ENCODE measurements at regions not wholly inside any gene's neighbourhood (a gene's known extent, or its start where the extent isn't known, plus 50 kb on each side); places are given as distances from the start of the nearest gene placed in this dataset.

DNA sequence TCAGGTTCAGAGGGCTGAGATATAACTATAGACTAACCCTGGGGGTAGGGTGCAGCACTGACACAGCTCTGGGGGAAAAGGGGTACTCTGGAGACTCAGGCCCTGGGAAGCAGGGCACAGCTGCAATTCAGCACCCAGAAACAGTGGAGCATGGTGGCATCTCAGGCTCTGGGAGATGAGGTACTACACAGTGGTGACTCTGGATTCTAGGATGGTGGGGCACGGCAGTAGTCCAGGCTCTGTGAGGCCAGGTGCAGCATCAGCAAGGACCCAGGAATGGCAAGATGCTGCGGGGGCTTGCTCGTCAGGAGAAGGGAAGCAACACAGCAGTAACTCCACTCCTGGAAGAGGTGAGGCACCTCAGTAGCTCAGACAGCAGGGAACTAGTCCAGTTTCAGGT lies 271.5 kb upstream of the MOCS1 start:
- TF ChIP-seq ELF4 (IDR thresholded peaks at IDR 0.05) = no peak
- TF ChIP-seq NFRKB (IDR thresholded peaks at IDR 0.05) = no peak
- no peak for TF ChIP-seq SP1 (IDR thresholded peaks at IDR 0.05)
- TF ChIP-seq LEF1 (IDR thresholded peaks at IDR 0.05; ENCODE audit: borderline replicate concordance) = no peak
- no peak for TF ChIP-seq SUZ12 (IDR thresholded peaks at IDR 0.05)
- no peak for TF ChIP-seq FOXM1 (IDR thresholded peaks at IDR 0.05; ENCODE audit: borderline replicate concordance)
- no peak for TF ChIP-seq HDGF (IDR thresholded peaks at IDR 0.05; ENCODE audit: borderline replicate concordance)
- TF ChIP-seq, protein P1, sequence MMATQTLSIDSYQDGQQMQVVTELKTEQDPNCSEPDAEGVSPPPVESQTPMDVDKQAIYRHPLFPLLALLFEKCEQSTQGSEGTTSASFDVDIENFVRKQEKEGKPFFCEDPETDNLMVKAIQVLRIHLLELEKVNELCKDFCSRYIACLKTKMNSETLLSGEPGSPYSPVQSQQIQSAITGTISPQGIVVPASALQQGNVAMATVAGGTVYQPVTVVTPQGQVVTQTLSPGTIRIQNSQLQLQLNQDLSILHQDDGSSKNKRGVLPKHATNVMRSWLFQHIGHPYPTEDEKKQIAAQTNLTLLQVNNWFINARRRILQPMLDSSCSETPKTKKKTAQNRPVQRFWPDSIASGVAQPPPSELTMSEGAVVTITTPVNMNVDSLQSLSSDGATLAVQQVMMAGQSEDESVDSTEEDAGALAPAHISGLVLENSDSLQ (IDR thresholded peaks at IDR 0.05) = no peak
- no peak for TF ChIP-seq ARNT (IDR thresholded peaks at IDR 0.05)
- TF ChIP-seq ZNF384 (IDR thresholded peaks at IDR 0.05) = no peak
- TF ChIP-seq BHLHE40 (IDR thresholded peaks at IDR 0.05; ENCODE audit: borderline replicate concordance) = no peak
